ENCODE measurements at regions not wholly inside any gene's neighbourhood (a gene's known extent, or its start where the extent isn't known, plus 50 kb on each side); places are given as distances from the start of the nearest gene placed in this dataset.

GRCh38 chr18:9048236-9048635 lies 54.3 kb upstream of the NDUFV2 start:
- TF ChIP-seq, protein P1, sequence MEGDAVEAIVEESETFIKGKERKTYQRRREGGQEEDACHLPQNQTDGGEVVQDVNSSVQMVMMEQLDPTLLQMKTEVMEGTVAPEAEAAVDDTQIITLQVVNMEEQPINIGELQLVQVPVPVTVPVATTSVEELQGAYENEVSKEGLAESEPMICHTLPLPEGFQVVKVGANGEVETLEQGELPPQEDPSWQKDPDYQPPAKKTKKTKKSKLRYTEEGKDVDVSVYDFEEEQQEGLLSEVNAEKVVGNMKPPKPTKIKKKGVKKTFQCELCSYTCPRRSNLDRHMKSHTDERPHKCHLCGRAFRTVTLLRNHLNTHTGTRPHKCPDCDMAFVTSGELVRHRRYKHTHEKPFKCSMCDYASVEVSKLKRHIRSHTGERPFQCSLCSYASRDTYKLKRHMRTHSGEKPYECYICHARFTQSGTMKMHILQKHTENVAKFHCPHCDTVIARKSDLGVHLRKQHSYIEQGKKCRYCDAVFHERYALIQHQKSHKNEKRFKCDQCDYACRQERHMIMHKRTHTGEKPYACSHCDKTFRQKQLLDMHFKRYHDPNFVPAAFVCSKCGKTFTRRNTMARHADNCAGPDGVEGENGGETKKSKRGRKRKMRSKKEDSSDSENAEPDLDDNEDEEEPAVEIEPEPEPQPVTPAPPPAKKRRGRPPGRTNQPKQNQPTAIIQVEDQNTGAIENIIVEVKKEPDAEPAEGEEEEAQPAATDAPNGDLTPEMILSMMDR (IDR thresholded peaks at IDR 0.05) = no peak
- no peak for TF ChIP-seq POLR2AphosphoS5 (IDR thresholded peaks at IDR 0.05)
- no peak for TF ChIP-seq POLR2A (IDR thresholded peaks at IDR 0.05; ENCODE audit: low read depth)
- TF ChIP-seq EP300 (IDR thresholded peaks at IDR 0.05) = no peak
